KMS-11 (cell line): ENCODE measurements at regions not wholly inside any gene's neighbourhood (a gene's known extent, or its start where the extent isn't known, plus 50 kb on each side); places are given as distances from the start of the nearest gene placed in this dataset.
A peak's percentile ranks its signal among the peaks of the same experiment; 100 is the strongest.
"Not testable (repeated sequence)": the region's sequence is repeated elsewhere in the genome, so short reads cannot be mapped to it uniquely, and the experiment has no call there.

ENCODE experiments used
- H2AFZ ChIP-seq: fragments of 200-600 bp; sonication (generic); 2 replicates; pipeline ENCODE4 v1.6.1; 2016; ENCODE audit warnings: antibody characterized with exemption, mixed run types, low read depth
- H3K27ac ChIP-seq: fragments of 200-600 bp; sonication (generic); 2 replicates; pipeline ENCODE4 v1.6.1; 2016; ENCODE audit warnings: mild to moderate bottlenecking, mixed run types
- H3K27me3 ChIP-seq: fragments of 200-600 bp; sonication (generic); 2 replicates; pipeline ENCODE4 v1.6.1; 2017; ENCODE audit warnings: mild to moderate bottlenecking, low read depth, mixed run types, moderate library complexity; ENCODE audit not compliant: insufficient read depth
- H3K36me3 ChIP-seq: fragments of 200-600 bp; sonication (generic); 2 replicates; pipeline ENCODE4 v1.6.1; 2017; ENCODE audit warnings: mild to moderate bottlenecking, mixed run types; ENCODE audit not compliant: insufficient read depth
- H3K4me1 ChIP-seq: fragments of 200-600 bp; sonication (generic); 2 replicates; pipeline ENCODE4 v1.6.1; 2016; ENCODE audit warnings: mild to moderate bottlenecking, low read depth, mixed run types; ENCODE audit not compliant: poor library complexity, severe bottlenecking
- H3K4me2 ChIP-seq: fragments of 200-600 bp; sonication (generic); 2 replicates; pipeline ENCODE4 v1.7.0; 2016; ENCODE audit warnings: mild to moderate bottlenecking, mixed run types
- H3K4me3 ChIP-seq: fragments of 200-600 bp; sonication (generic); IDR thresholded peaks from 2 replicates; pipeline ENCODE4 v1.6.1; 2017; ENCODE audit warnings: low read depth, low read length, mixed read lengths; ENCODE audit not compliant: insufficient read depth
- H3K79me2 ChIP-seq: fragments of 200-600 bp; sonication (generic); 2 replicates; pipeline ENCODE4 v1.6.1; 2016; ENCODE audit warnings: low read depth, mixed run types; ENCODE audit not compliant: insufficient read depth
- H3K9ac ChIP-seq: fragments of 200-600 bp; sonication (generic); 2 replicates; pipeline ENCODE4 v1.6.1; 2016; ENCODE audit warnings: mild to moderate bottlenecking, mixed run types
- H4K20me1 ChIP-seq: fragments of 200-600 bp; sonication (generic); 2 replicates; pipeline ENCODE4 v1.6.1; 2016; ENCODE audit warnings: mild to moderate bottlenecking, mixed run types; ENCODE audit not compliant: insufficient read depth
- TF ChIP-seq, protein P1 (sequence below): fragments of 200-600 bp; sonication (generic); conservative IDR thresholded peaks from 2 replicates; pipeline ENCODE4 v1.6.1; 2017; ENCODE audit warnings: low read depth, mild to moderate bottlenecking, antibody characterized with exemption, low read length, moderate library complexity, mixed read lengths

DNA sequence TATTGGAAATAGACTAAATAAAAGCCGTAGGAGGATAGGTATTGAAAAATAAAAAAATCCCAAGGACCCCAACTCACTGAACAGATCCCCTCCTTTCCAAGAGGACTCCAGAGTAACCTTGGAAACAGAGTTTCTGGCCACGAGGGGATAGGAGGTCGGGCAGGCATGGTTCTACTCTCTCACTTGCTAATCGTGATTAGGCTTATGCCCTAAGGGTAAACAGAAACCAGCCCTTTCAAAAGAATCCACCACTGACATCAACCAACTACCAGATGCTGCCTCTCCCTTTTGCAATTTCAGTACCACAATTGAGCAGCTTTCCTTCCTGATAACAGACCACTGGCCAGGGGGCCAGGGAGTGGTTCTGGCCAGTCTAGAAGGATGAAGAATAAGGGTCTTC, 477.8 kb downstream of the EIPR1 start:
- Histone ChIP-seq H3K4me3 (no peak overlapping the region), H3K9ac (no peak overlapping the region), H4K20me1 (no peaks in the 10 kb centered on the region), H3K4me1 (peaks cover 39% of the 10 kb centered on the region), H2AFZ (0 out of 2 replicates have a peak overlapping the region, but pooled peaks have one; percentile 18), H3K27ac (peak overlapping the region; percentile 6; the same call in 1 of the 2 replicates), H3K27me3 (no peaks in the 10 kb centered on the region), H3K4me2 (peak overlapping the region; percentile 27; the same call in 1 of the 2 replicates), H3K79me2 (no peaks in the 10 kb centered on the region), H3K36me3 (no peaks in the 10 kb centered on the region)
- TF ChIP-seq, protein P1, sequence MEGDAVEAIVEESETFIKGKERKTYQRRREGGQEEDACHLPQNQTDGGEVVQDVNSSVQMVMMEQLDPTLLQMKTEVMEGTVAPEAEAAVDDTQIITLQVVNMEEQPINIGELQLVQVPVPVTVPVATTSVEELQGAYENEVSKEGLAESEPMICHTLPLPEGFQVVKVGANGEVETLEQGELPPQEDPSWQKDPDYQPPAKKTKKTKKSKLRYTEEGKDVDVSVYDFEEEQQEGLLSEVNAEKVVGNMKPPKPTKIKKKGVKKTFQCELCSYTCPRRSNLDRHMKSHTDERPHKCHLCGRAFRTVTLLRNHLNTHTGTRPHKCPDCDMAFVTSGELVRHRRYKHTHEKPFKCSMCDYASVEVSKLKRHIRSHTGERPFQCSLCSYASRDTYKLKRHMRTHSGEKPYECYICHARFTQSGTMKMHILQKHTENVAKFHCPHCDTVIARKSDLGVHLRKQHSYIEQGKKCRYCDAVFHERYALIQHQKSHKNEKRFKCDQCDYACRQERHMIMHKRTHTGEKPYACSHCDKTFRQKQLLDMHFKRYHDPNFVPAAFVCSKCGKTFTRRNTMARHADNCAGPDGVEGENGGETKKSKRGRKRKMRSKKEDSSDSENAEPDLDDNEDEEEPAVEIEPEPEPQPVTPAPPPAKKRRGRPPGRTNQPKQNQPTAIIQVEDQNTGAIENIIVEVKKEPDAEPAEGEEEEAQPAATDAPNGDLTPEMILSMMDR: no peak

GRCh38 chr2:2898744-2899143, 478.9 kb downstream of the EIPR1 start:
- no peaks in the 10 kb centered on the region for H3K79me2 ChIP-seq
- no peak overlapping the region; the same call in 1 of the 2 replicates for H3K4me2 ChIP-seq
- TF ChIP-seq, protein P1: no peak

DNA sequence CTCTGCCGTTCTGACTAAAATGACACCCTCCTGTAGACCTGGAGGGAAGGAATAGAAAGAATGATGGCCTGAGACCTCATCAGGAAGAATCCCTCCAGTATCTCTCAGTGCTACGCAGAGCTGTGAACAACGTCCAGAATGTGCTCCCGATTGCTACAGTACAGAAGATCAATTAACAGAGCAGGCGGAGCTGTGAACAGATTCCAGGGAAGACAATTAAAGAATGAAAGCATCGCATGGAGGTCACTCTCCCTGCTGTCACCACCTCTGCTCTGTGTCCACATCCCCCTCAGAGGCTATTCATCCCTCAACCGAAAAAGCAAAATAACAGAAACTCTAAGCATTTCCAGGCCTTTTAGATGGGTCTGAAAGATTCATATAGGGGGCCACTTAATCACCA, 481.0 kb downstream of the EIPR1 start:
- TF ChIP-seq, protein P1: no peak
- no peaks in the 10 kb centered on the region for H4K20me1 ChIP-seq
- H3K4me3 ChIP-seq: no peak overlapping the region

More at GRCh38 chr2:2898744-2899143, 478.9 kb downstream of the EIPR1 start:
- no peak overlapping the region for H3K4me3 ChIP-seq
- no peak overlapping the region for H2AFZ ChIP-seq
- H3K4me1 ChIP-seq: peaks cover 39% of the 10 kb centered on the region
- H4K20me1 ChIP-seq: no peaks in the 10 kb centered on the region
- H3K27ac ChIP-seq: no peak overlapping the region
- H3K27me3 ChIP-seq: no peaks in the 10 kb centered on the region
- no peaks in the 10 kb centered on the region for H3K36me3 ChIP-seq
- H3K9ac ChIP-seq: no peak overlapping the region

GRCh38 chr2:2896011-2896410, 481.6 kb downstream of the EIPR1 start:
- no peak overlapping the region for H3K9ac ChIP-seq
- H3K4me3 ChIP-seq: no peak overlapping the region
- peaks cover 28% of the 10 kb centered on the region for H3K4me1 ChIP-seq
- no peak overlapping the region for H2AFZ ChIP-seq
- no peak overlapping the region for H3K4me2 ChIP-seq
- H3K36me3 ChIP-seq: no peaks in the 10 kb centered on the region
- H3K27me3 ChIP-seq: no peaks in the 10 kb centered on the region
- TF ChIP-seq, protein P1: no peak
- no peaks in the 10 kb centered on the region for H4K20me1 ChIP-seq
- H3K79me2 ChIP-seq: no peaks in the 10 kb centered on the region
- no peak overlapping the region for H3K27ac ChIP-seq

More for the DNA sequence above, 481.0 kb downstream of the EIPR1 start:
- no peak overlapping the region for H3K4me2 ChIP-seq
- no peak overlapping the region for H3K27ac ChIP-seq
- peaks cover 34% of the 10 kb centered on the region for H3K4me1 ChIP-seq
- no peak overlapping the region for H3K9ac ChIP-seq
- H3K27me3 ChIP-seq: no peaks in the 10 kb centered on the region
- no peaks in the 10 kb centered on the region for H3K36me3 ChIP-seq
- H2AFZ ChIP-seq: no peak overlapping the region
- no peaks in the 10 kb centered on the region for H3K79me2 ChIP-seq

DNA sequence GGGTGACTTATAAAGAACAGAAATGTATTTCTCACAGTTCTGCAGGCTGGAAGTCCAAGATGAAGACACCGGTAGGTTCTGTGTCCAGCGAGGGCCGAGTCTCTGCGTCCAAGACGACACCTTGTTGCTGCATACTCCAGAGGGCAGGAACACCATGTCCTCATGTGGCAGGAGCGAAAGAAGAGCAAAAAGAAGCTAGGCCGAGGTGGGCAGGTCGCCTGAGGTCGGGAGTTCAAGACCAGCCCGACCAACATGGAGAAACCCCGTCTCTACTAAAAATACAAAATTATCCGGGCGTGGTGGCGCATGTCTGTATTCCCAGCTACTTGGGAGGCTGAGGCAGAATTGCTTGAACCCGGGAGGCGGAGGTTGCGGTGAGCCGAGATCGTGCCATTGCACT, 483.6 kb downstream of the EIPR1 start:
- not testable (repeated sequence) for H3K27me3 ChIP-seq, H2AFZ ChIP-seq, H3K4me3 ChIP-seq, H3K27ac ChIP-seq, H3K79me2 ChIP-seq, H3K36me3 ChIP-seq, H4K20me1 ChIP-seq, H3K4me2 ChIP-seq, H3K4me1 ChIP-seq, H3K9ac ChIP-seq
